K562 (cell line): ENCODE measurements at regions not wholly inside any gene's neighbourhood (a gene's known extent, or its start where the extent isn't known, plus 50 kb on each side); places are given as distances from the start of the nearest gene placed in this dataset.
"Not testable (repeated sequence)": the region's sequence is repeated elsewhere in the genome, so short reads cannot be mapped to it uniquely, and the experiment has no call there.

ENCODE experiments used
- EGR1 ChIP-seq: fragments of 450-650 bp; conservative IDR thresholded peaks from 2 replicates; pipeline ENCODE4 v1.6.1; 2017; ENCODE audit warnings: mild to moderate bottlenecking
- LARP7 ChIP-seq: fragments of 450-650 bp; IDR thresholded peaks from 2 replicates; pipeline ENCODE4 v1.6.1; 2016
- RNF2 ChIP-seq: sonication (generic); IDR thresholded peaks from 2 replicates; pipeline ENCODE4 v1.6.1; 2016
- SP1 ChIP-seq: sonication (generic); formaldehyde crosslinking; IDR thresholded peaks from 2 replicates; pipeline ENCODE4 v1.8.1; 2022; ENCODE audit warnings: mild to moderate bottlenecking, missing genetic modification reagents
- TAF1 ChIP-seq: IDR thresholded peaks from 2 replicates; pipeline ENCODE4 v1.6.1; 2011; ENCODE audit warnings: mild to moderate bottlenecking, low read length, moderate library complexity; ENCODE audit not compliant: insufficient read depth, control insufficient read depth, severe bottlenecking; ENCODE audit errors: extremely low read depth
- TGIF2 ChIP-seq: sonication (generic); formaldehyde crosslinking; IDR thresholded peaks from 2 replicates; pipeline ENCODE4 v1.8.1; 2022; ENCODE audit warnings: mild to moderate bottlenecking, missing genetic modification reagents, moderate library complexity

DNA sequence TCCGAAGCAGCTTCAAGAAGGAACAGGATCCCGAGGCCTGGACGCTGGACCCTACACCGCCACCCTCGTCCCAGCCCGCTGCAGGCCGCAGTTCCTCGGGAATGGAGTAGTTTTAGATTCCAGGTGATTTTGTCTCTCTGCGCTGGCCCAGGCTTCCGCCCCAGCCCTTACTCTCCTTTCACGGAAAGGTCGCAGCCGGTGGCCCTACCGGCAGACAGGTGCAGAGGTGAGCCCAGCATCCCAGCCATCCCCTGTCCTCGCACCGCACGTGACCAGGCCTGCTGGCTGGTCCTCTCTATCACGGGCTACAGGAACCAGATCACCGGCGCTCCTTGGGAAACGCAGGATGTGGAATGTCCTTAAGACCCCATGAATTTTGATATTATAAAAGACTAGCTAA lies 541.5 kb downstream of the ZNF37A start:
- not testable (repeated sequence) for TF ChIP-seq SP1 (CRISPR knock-in tag); EGR1; RNF2; TGIF2; LARP7; TAF1
